CD4-positive, CD25-positive, alpha-beta regulatory T cell (primary cell): ENCODE measurements at regions not wholly inside any gene's neighbourhood (a gene's known extent, or its start where the extent isn't known, plus 50 kb on each side); places are given as distances from the start of the nearest gene placed in this dataset.

ENCODE experiments used
- ATAC-seq, 2 donors: fragments of 150-1000 bp; cut with Tn5 transposase; one replicate each; pipeline ENCODE4 v1.10.0; 2021; ENCODE audit warnings: low read depth in 2 of 2, moderate number of reproducible peaks in 2 of 2, moderate library complexity in 1 of 2
- DNase-seq, 3 donors: peaks; one replicate each; pipeline versions ENCODE4 v3.0.0 to v3.0.0-alpha.2; 2012 to 2022; ENCODE audit warnings: mixed read lengths in 1 of 3
- H3K27ac ChIP-seq: one replicate; pipeline ENCODE4 v1.7.0; 2013; ENCODE audit warnings: mild to moderate bottlenecking, low read length; ENCODE audit not compliant: insufficient read depth, poor library complexity, severe bottlenecking
- H3K27me3 ChIP-seq: one replicate; pipeline ENCODE4 v1.7.0; 2013; ENCODE audit warnings: low read length; ENCODE audit not compliant: control insufficient read depth, insufficient read depth
- H3K36me3 ChIP-seq: one replicate; pipeline ENCODE4 v1.7.0; 2013; ENCODE audit warnings: mild to moderate bottlenecking, low read length, moderate library complexity; ENCODE audit not compliant: control insufficient read depth, insufficient read depth
- H3K4me1 ChIP-seq: 2 replicates; pipeline ENCODE4 v1.7.0; 2013; ENCODE audit warnings: mild to moderate bottlenecking, low read length; ENCODE audit not compliant: insufficient read depth, control insufficient read depth, poor library complexity, severe bottlenecking
- H3K4me3 ChIP-seq: one replicate; pipeline ENCODE4 v1.7.0; 2013; ENCODE audit warnings: low read depth, mild to moderate bottlenecking, low read length, moderate library complexity
- H3K9me3 ChIP-seq, 2 experiments: 1 replicate in 1 of 2; 2 replicates in 1 of 2; pipeline ENCODE4 v1.7.0; 2013; ENCODE audit warnings: low read length in 2 of 2, mild to moderate bottlenecking in 1 of 2, moderate library complexity in 1 of 2; ENCODE audit not compliant: control insufficient read depth in 2 of 2
- H3K27ac Mint-ChIP-seq, 3 donors: one replicate each; pipeline ENCODE4 v1.8.0; 2020 to 2022; ENCODE audit warnings: mild to moderate bottlenecking in 3 of 3, mixed read lengths in 3 of 3, moderate library complexity in 2 of 3
- H3K27me3 Mint-ChIP-seq: one replicate; pipeline ENCODE4 v1.8.0; 2022; ENCODE audit warnings: mild to moderate bottlenecking, mixed read lengths
- H3K36me3 Mint-ChIP-seq: one replicate; pipeline ENCODE4 v1.8.0; 2020; ENCODE audit warnings: mixed read lengths
- H3K4me1 Mint-ChIP-seq, 4 donors: one replicate each; pipeline ENCODE4 v1.8.0; 2020 to 2022; ENCODE audit warnings: mixed read lengths in 4 of 4, mild to moderate bottlenecking in 1 of 4
- H3K4me3 Mint-ChIP-seq, 4 donors: one replicate each; pipeline ENCODE4 v1.8.0; 2020 to 2022; ENCODE audit warnings: mild to moderate bottlenecking in 4 of 4, mixed read lengths in 4 of 4, moderate library complexity in 3 of 4
- H3K9me3 Mint-ChIP-seq, 7 donors: one replicate each; pipeline ENCODE4 v1.8.0; 2020 to 2022; ENCODE audit warnings: mixed read lengths in 7 of 7, mild to moderate bottlenecking in 3 of 7, moderate library complexity in 2 of 7

DNA sequence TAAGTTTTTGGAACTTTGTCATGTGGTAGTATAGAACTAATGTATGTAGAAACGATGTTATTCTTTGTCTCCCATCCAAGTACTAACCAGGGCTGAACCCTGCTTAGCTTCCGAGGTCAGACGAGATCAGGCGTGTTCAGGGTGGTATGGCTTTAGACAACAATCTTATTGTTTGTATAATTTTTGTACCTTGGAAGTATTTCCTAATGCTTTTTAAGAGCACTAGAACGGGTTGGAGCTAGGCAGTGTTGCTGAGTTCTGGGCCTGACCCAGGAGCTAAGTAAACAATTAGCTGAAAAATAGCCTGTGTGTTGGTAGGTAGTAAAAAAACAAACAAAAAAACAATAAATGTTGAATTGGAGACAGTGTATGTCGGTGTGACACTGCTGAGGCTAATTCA lies 244.3 kb downstream of the EMP1 start:
- DNase-seq = no peak
- Mint-ChIP-seq H3K4me3 (no peak overlapping the region), H3K4me1 (no peaks in the 10 kb centered on the region), H3K27me3 (peaks cover 5% of the 10 kb centered on the region), H3K36me3 (no peaks in the 10 kb centered on the region), H3K27ac (no peak overlapping the region), H3K9me3 (peaks cover 0 to 2% (median 0%) of the 10 kb centered on the region in 7 donors)
- Histone ChIP-seq H3K9me3 (no peaks in the 10 kb centered on the region), H3K27me3 (no peaks in the 10 kb centered on the region), H3K27ac (no peak overlapping the region), H3K4me3 (no peak overlapping the region), H3K4me1 (no peaks in the 10 kb centered on the region), H3K36me3 (no peaks in the 10 kb centered on the region)
- ATAC-seq = no peak

- H3K4me3 ChIP-seq = no peak overlapping the region
- no peaks in the 10 kb centered on the region for H3K36me3 ChIP-seq
- no peak for ATAC-seq
- Mint-ChIP-seq H3K36me3 (no peaks in the 10 kb centered on the region), H3K4me1 (no peaks in the 10 kb centered on the region), H3K4me3 (no peak overlapping the region), H3K27me3 (no peaks in the 10 kb centered on the region), H3K9me3 (peaks cover 0 to 2% (median 0%) of the 10 kb centered on the region in 7 donors), H3K27ac (no peak overlapping the region)
- H3K9me3 ChIP-seq = no peaks in the 10 kb centered on the region
- H3K27me3 ChIP-seq = no peaks in the 10 kb centered on the region
- no peaks in the 10 kb centered on the region for H3K4me1 ChIP-seq
- DNase-seq = no peak
- no peak overlapping the region for H3K27ac ChIP-seq
Observed at GRCh38 chr12:13437541-13437940, 241.0 kb downstream of the EMP1 start.

- Histone ChIP-seq H3K9me3 (no peaks in the 10 kb centered on the region), H3K36me3 (no peaks in the 10 kb centered on the region), H3K27ac (no peak overlapping the region), H3K4me1 (no peaks in the 10 kb centered on the region), H3K4me3 (no peak overlapping the region), H3K27me3 (no peaks in the 10 kb centered on the region)
- Mint-ChIP-seq H3K4me1 (no peaks in the 10 kb centered on the region), H3K27me3 (no peaks in the 10 kb centered on the region), H3K36me3 (no peaks in the 10 kb centered on the region), H3K9me3 (no peaks in the 10 kb centered on the region), H3K4me3 (no peak overlapping the region), H3K27ac (no peak overlapping the region)
- ATAC-seq (no peak), DNase-seq (no peak)
Observed at GRCh38 chr12:13436696-13437391, 240.3 kb downstream of the EMP1 start.

GRCh38 chr12:13436182-13436581 lies 239.7 kb downstream of the EMP1 start:
- no peak for DNase-seq
- peaks cover 4% of the 10 kb centered on the region for H3K27me3 Mint-ChIP-seq
- ATAC-seq = no peak

GRCh38 chr12:13435235-13435933 lies 238.9 kb downstream of the EMP1 start:
- Histone ChIP-seq H3K27ac (no peak overlapping the region), H3K27me3 (no peaks in the 10 kb centered on the region), H3K9me3 (no peaks in the 10 kb centered on the region), H3K4me1 (no peaks in the 10 kb centered on the region), H3K36me3 (no peaks in the 10 kb centered on the region), H3K4me3 (no peak overlapping the region)
- H3K9me3 Mint-ChIP-seq = peaks cover 0 to 3% (median 0%) of the 10 kb centered on the region in 7 donors
- H3K4me3 Mint-ChIP-seq = no peak overlapping the region
- H3K36me3 Mint-ChIP-seq = no peaks in the 10 kb centered on the region
- no peak for DNase-seq
- H3K27ac Mint-ChIP-seq = no peak overlapping the region
- no peak for ATAC-seq
- no peaks in the 10 kb centered on the region for H3K4me1 Mint-ChIP-seq
- H3K27me3 Mint-ChIP-seq = peaks cover 6% of the 10 kb centered on the region

More at GRCh38 chr12:13436182-13436581, 239.7 kb downstream of the EMP1 start:
- no peaks in the 10 kb centered on the region for H3K36me3 Mint-ChIP-seq
- H3K4me3 Mint-ChIP-seq = no peak overlapping the region
- H3K27ac Mint-ChIP-seq = no peak overlapping the region
- Histone ChIP-seq H3K4me1 (no peaks in the 10 kb centered on the region), H3K27me3 (no peaks in the 10 kb centered on the region), H3K4me3 (no peak overlapping the region), H3K36me3 (no peaks in the 10 kb centered on the region), H3K27ac (no peak overlapping the region), H3K9me3 (no peaks in the 10 kb centered on the region)
- H3K9me3 Mint-ChIP-seq = peaks cover 0 to under 1% (median 0%) of the 10 kb centered on the region in 7 donors
- H3K4me1 Mint-ChIP-seq = no peaks in the 10 kb centered on the region

DNA sequence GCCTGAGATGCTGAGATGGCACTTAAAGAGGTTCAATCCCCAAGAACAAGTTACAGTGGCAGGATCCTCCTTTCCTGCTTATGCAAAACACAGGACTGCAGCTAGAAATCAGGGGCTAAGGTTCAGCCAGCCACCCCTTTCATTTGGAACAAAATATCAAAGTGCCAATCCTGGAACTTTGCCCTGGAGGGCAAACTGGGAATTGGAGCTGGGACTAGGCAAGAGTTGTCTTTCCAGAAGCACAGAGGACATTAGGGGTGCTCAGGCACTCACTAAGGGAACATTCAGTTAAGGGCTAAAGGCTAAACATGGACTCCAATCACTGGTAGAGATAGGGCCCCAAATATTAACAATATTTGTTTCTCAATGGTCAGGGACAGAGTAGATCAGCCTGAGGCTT lies 237.2 kb downstream of the EMP1 start:
- H3K27ac Mint-ChIP-seq = no peak overlapping the region
- Histone ChIP-seq H3K4me1 (no peaks in the 10 kb centered on the region), H3K27ac (no peak overlapping the region), H3K36me3 (no peaks in the 10 kb centered on the region), H3K27me3 (peaks cover 1% of the 10 kb centered on the region), H3K4me3 (no peak overlapping the region), H3K9me3 (no peaks in the 10 kb centered on the region)
- H3K27me3 Mint-ChIP-seq = peaks cover 6% of the 10 kb centered on the region
- H3K4me3 Mint-ChIP-seq = no peak overlapping the region
- no peak for DNase-seq
- H3K4me1 Mint-ChIP-seq = no peaks in the 10 kb centered on the region
- H3K9me3 Mint-ChIP-seq = peaks cover 0 to 3% (median 0%) of the 10 kb centered on the region in 7 donors
- H3K36me3 Mint-ChIP-seq = no peaks in the 10 kb centered on the region
- ATAC-seq = no peak

DNA sequence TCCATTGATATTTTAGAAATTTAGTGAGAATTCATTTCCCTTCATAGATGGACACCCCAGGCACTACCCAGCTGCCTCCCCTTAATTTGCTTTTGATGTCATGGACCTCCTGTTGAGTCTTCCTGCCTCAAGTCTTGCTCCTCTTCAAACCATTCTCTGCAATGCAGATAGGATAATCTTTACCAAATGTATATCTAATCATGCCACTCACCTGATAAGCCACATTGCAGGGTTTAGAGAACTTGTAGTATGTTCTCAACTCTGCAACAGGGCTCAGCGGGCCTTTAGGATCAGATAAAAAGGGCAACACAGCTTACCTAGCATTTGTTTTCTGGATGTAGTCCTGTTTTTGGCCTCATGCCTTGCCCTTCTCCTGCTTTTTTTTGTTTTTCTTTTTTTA lies 234.5 kb downstream of the EMP1 start:
- peaks cover 0 to 3% (median 0%) of the 10 kb centered on the region in 7 donors for H3K9me3 Mint-ChIP-seq
- ATAC-seq (no peak), DNase-seq (no peak)
- no peak overlapping the region for H3K27ac Mint-ChIP-seq
- H3K27ac ChIP-seq = no peak overlapping the region
- no peaks in the 10 kb centered on the region for H3K4me1 Mint-ChIP-seq
- peaks cover 6% of the 10 kb centered on the region for H3K27me3 Mint-ChIP-seq
- no peak overlapping the region for H3K4me3 Mint-ChIP-seq
- no peaks in the 10 kb centered on the region for H3K4me1 ChIP-seq
- H3K27me3 ChIP-seq = peaks cover 1% of the 10 kb centered on the region
- no peak overlapping the region for H3K4me3 ChIP-seq
- H3K9me3 ChIP-seq = no peaks in the 10 kb centered on the region
- H3K36me3 Mint-ChIP-seq = no peaks in the 10 kb centered on the region
- no peaks in the 10 kb centered on the region for H3K36me3 ChIP-seq
